K562 (cell line): ENCODE measurements at regions not wholly inside any gene's neighbourhood (a gene's known extent, or its start where the extent isn't known, plus 50 kb on each side); places are given as distances from the start of the nearest gene placed in this dataset.

Source experiments
- KDM2B ChIP-seq: fragments of 250-450 bp; sonication (Bioruptor Pico); IDR thresholded peaks from 2 replicates; pipeline ENCODE4 v1.8.0; 2021; ENCODE audit warnings: mild to moderate bottlenecking, moderate library complexity
- MAFK ChIP-seq: IDR thresholded peaks from 2 replicates; pipeline ENCODE4 v1.6.1; 2011; ENCODE audit warnings: low read length, improper control_type of control experiment
- NR3C1 ChIP-seq: sonication (generic); formaldehyde crosslinking; IDR thresholded peaks from 2 replicates; pipeline ENCODE4 v1.8.1; 2022; ENCODE audit warnings: missing genetic modification reagents
- TEAD1 ChIP-seq, 2 experiments: fragments of 450-650 bp in 1 of 2; sonication (generic) in 1 of 2; formaldehyde crosslinking; IDR thresholded peaks; 2 replicates each; pipeline versions ENCODE4 v1.4.0 to v1.8.0; 2020 to 2022; ENCODE audit warnings: mild to moderate bottlenecking in 2 of 2, missing genetic modification reagents in 1 of 2
- WHSC1 ChIP-seq: IDR thresholded peaks from one replicate; pipeline ENCODE4 v1.6.1; 2012; ENCODE audit warnings: low read length, control low read depth, inconsistent platforms
- ZNF140 ChIP-seq: fragments of 250-450 bp; sonication (Bioruptor Pico); IDR thresholded peaks from 2 replicates; pipeline ENCODE4 v1.8.0; 2021; ENCODE audit warnings: moderate library complexity, mild to moderate bottlenecking, inconsistent platforms
- ZNF143 ChIP-seq: sonication (generic); formaldehyde crosslinking; IDR thresholded peaks from 2 replicates; pipeline ENCODE4 v1.9.0; 2022; ENCODE audit warnings: mild to moderate bottlenecking, missing genetic modification reagents
- ZNF507 ChIP-seq: conservative IDR thresholded peaks from 2 replicates; pipeline ENCODE4 v1.6.1; 2017; ENCODE audit warnings: missing genetic modification characterization, missing compliant biosample characterization
- ZNF589 ChIP-seq: fragments of 200-800 bp; sonication (Bioruptor generic); IDR thresholded peaks from 2 replicates; pipeline ENCODE4 v1.6.1; 2016; ENCODE audit warnings: low read depth, missing genetic modification characterization, missing compliant biosample characterization
- ZNF780A ChIP-seq: fragments of 250-450 bp; sonication (Bioruptor Pico); IDR thresholded peaks from 2 replicates; pipeline ENCODE4 v1.5.0; 2021; ENCODE audit warnings: mild to moderate bottlenecking
- ZSCAN32 ChIP-seq: fragments of 450-650 bp; formaldehyde crosslinking; IDR thresholded peaks from 2 replicates; pipeline ENCODE4 v1.4.0; 2020; ENCODE audit warnings: mild to moderate bottlenecking, moderate library complexity
- TF ChIP-seq, protein P1 (sequence below), 2 experiments: fragments of 450-650 bp; formaldehyde crosslinking in 1 of 2; IDR thresholded peaks; 2 replicates each; pipeline versions ENCODE4 v1.4.0 to v1.6.1; 2014 to 2020; ENCODE audit warnings: mild to moderate bottlenecking in 2 of 2, borderline replicate concordance in 1 of 2, low read depth in 1 of 2
- TF ChIP-seq, protein P2 (sequence below): fragments of 450-650 bp; conservative IDR thresholded peaks from 2 replicates; pipeline ENCODE4 v1.6.1; 2016; ENCODE audit warnings: missing genetic modification characterization, low read depth, mild to moderate bottlenecking, control low read depth, missing compliant biosample characterization
- TF ChIP-seq, protein P3 (sequence below): sonication (generic); formaldehyde crosslinking; IDR thresholded peaks from 2 replicates; pipeline ENCODE4 v1.8.1; 2023; ENCODE audit warnings: mild to moderate bottlenecking, missing genetic modification reagents, moderate library complexity

DNA sequence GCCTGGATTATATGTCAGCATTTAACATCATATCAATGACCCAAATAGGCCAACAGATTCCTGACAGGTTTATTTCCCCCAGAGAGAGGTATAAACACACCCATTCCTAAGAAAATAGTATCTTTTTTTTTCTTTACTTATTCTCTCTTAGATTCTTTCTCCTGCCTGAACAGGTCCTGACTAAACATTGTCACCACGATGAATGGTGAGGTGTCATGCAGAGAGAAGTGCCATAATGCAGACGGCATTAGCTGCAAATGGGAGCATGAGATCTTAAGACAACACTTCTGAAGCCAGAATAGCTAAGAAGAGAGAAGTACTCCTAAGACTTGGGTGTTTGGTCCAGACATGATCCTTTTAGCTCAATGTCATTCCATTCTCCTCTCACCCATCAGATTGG lies 131.3 kb downstream of the ZNF648 start (continued):
- TF ChIP-seq, protein P1, sequence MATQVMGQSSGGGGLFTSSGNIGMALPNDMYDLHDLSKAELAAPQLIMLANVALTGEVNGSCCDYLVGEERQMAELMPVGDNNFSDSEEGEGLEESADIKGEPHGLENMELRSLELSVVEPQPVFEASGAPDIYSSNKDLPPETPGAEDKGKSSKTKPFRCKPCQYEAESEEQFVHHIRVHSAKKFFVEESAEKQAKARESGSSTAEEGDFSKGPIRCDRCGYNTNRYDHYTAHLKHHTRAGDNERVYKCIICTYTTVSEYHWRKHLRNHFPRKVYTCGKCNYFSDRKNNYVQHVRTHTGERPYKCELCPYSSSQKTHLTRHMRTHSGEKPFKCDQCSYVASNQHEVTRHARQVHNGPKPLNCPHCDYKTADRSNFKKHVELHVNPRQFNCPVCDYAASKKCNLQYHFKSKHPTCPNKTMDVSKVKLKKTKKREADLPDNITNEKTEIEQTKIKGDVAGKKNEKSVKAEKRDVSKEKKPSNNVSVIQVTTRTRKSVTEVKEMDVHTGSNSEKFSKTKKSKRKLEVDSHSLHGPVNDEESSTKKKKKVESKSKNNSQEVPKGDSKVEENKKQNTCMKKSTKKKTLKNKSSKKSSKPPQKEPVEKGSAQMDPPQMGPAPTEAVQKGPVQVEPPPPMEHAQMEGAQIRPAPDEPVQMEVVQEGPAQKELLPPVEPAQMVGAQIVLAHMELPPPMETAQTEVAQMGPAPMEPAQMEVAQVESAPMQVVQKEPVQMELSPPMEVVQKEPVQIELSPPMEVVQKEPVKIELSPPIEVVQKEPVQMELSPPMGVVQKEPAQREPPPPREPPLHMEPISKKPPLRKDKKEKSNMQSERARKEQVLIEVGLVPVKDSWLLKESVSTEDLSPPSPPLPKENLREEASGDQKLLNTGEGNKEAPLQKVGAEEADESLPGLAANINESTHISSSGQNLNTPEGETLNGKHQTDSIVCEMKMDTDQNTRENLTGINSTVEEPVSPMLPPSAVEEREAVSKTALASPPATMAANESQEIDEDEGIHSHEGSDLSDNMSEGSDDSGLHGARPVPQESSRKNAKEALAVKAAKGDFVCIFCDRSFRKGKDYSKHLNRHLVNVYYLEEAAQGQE (IDR thresholded peaks at IDR 0.05; ENCODE audit: borderline replicate concordance): no peak
- TF ChIP-seq, protein P1 (CRISPR knock-in tag; IDR thresholded peaks at IDR 0.05; ENCODE audit: low read depth): no peak
- TF ChIP-seq, protein P2, sequence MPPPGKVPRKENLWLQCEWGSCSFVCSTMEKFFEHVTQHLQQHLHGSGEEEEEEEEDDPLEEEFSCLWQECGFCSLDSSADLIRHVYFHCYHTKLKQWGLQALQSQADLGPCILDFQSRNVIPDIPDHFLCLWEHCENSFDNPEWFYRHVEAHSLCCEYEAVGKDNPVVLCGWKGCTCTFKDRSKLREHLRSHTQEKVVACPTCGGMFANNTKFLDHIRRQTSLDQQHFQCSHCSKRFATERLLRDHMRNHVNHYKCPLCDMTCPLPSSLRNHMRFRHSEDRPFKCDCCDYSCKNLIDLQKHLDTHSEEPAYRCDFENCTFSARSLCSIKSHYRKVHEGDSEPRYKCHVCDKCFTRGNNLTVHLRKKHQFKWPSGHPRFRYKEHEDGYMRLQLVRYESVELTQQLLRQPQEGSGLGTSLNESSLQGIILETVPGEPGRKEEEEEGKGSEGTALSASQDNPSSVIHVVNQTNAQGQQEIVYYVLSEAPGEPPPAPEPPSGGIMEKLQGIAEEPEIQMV (tag): no peak
- TF ChIP-seq ZNF780A (CRISPR knock-in tag): no peak
- no peak for TF ChIP-seq KDM2B (CRISPR knock-in tag)
- no peak for TF ChIP-seq ZSCAN32 (CRISPR knock-in tag)
- no peak for TF ChIP-seq TEAD1 (CRISPR knock-in tag; IDR thresholded peaks at IDR 0.05)
- TF ChIP-seq, protein P3, sequence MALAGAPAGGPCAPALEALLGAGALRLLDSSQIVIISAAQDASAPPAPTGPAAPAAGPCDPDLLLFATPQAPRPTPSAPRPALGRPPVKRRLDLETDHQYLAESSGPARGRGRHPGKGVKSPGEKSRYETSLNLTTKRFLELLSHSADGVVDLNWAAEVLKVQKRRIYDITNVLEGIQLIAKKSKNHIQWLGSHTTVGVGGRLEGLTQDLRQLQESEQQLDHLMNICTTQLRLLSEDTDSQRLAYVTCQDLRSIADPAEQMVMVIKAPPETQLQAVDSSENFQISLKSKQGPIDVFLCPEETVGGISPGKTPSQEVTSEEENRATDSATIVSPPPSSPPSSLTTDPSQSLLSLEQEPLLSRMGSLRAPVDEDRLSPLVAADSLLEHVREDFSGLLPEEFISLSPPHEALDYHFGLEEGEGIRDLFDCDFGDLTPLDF: no peak
- TF ChIP-seq MAFK: no peak
- TF ChIP-seq NR3C1 (CRISPR knock-in tag): no peak
- TF ChIP-seq WHSC1: no peak
- no peak for TF ChIP-seq ZNF143 (CRISPR knock-in tag)
- no peak for TF ChIP-seq ZNF140
- TF ChIP-seq ZNF589: no peak
- no peak for TF ChIP-seq ZNF507 (tag)
